ENCODE measurements at regions not wholly inside any gene's neighbourhood (a gene's known extent, or its start where the extent isn't known, plus 50 kb on each side); places are given as distances from the start of the nearest gene placed in this dataset.

- Histone ChIP-seq H3K36me3 (no peaks in the 10 kb centered on the region), H3K4me3 (no peak overlapping the region), H3K4me1 (peaks cover 23% of the 10 kb centered on the region), H3K27me3 (no peaks in the 10 kb centered on the region), H3K9me3 (no peaks in the 10 kb centered on the region), H3K27ac (no peak overlapping the region)
- DNase-seq (ENCODE audit: extremely low spot score in 2 of 2), result no peak
- intact Hi-C loops (cut with DNase I), result no loop called here
- TF ChIP-seq POLR2AphosphoS5 (IDR thresholded peaks at IDR 0.05; ENCODE audit: insufficient read depth in 1 of 2, low read depth in 1 of 2), result no peak
- TF ChIP-seq CTCF (IDR thresholded peaks at IDR 0.05), result no peak
- no peak for TF ChIP-seq POLR2A (IDR thresholded peaks at IDR 0.05)
Observed at GRCh38 chr17:77890771-77891170, 67.7 kb upstream of the TNRC6C start.

- H3K27ac ChIP-seq, result no peak overlapping the region
- no peak for DNase-seq (ENCODE audit: extremely low spot score in 2 of 2)
- intact Hi-C loops (cut with DNase I), result no loop called here
- TF ChIP-seq POLR2AphosphoS5 (IDR thresholded peaks at IDR 0.05; ENCODE audit: insufficient read depth in 1 of 2, low read depth in 1 of 2), result no peak
- TF ChIP-seq CTCF (IDR thresholded peaks at IDR 0.05), result no peak
- TF ChIP-seq POLR2A (IDR thresholded peaks at IDR 0.05), result no peak
- H3K36me3 ChIP-seq, result no peaks in the 10 kb centered on the region
- H3K4me1 ChIP-seq, result peaks cover 16% of the 10 kb centered on the region
- no peak overlapping the region for H3K4me3 ChIP-seq
- H3K9me3 ChIP-seq, result no peaks in the 10 kb centered on the region
- no peaks in the 10 kb centered on the region for H3K27me3 ChIP-seq
Observed at GRCh38 chr17:77891602-77892001, 66.9 kb upstream of the TNRC6C start.

- DNase-seq (ENCODE audit: extremely low spot score in 2 of 2), result no peak
- H3K4me3 ChIP-seq, result no peak overlapping the region
- H3K27me3 ChIP-seq, result no peaks in the 10 kb centered on the region
- no peaks in the 10 kb centered on the region for H3K9me3 ChIP-seq
- TF ChIP-seq CTCF (IDR thresholded peaks at IDR 0.05), result no peak
- no peak for TF ChIP-seq POLR2AphosphoS5 (IDR thresholded peaks at IDR 0.05; ENCODE audit: insufficient read depth in 1 of 2, low read depth in 1 of 2)
- TF ChIP-seq POLR2A (IDR thresholded peaks at IDR 0.05), result no peak
- no peak overlapping the region for H3K27ac ChIP-seq
- intact Hi-C loops (cut with DNase I), result no loop called here
- H3K36me3 ChIP-seq, result no peaks in the 10 kb centered on the region
- H3K4me1 ChIP-seq, result peaks cover 13% of the 10 kb centered on the region
Observed at GRCh38 chr17:77892031-77892430, 66.5 kb upstream of the TNRC6C start.

GRCh38 chr17:77892469-77893143 lies 65.9 kb upstream of the TNRC6C start:
- H3K36me3 ChIP-seq, result no peaks in the 10 kb centered on the region
- no peak for DNase-seq (ENCODE audit: extremely low spot score in 2 of 2)
- TF ChIP-seq POLR2AphosphoS5 (IDR thresholded peaks at IDR 0.05; ENCODE audit: insufficient read depth in 1 of 2, low read depth in 1 of 2) (no peak), CTCF (IDR thresholded peaks at IDR 0.05) (no peak), POLR2A (IDR thresholded peaks at IDR 0.05) (no peak)
- no peak overlapping the region for H3K27ac ChIP-seq
- peaks cover 8% of the 10 kb centered on the region for H3K4me1 ChIP-seq
- no peaks in the 10 kb centered on the region for H3K27me3 ChIP-seq
- intact Hi-C loops (cut with DNase I), result no loop called here
- no peaks in the 10 kb centered on the region for H3K9me3 ChIP-seq
- H3K4me3 ChIP-seq, result no peak overlapping the region

- TF ChIP-seq POLR2A (IDR thresholded peaks at IDR 0.05) (no peak), CTCF (IDR thresholded peaks at IDR 0.05) (no peak), POLR2AphosphoS5 (IDR thresholded peaks at IDR 0.05; ENCODE audit: insufficient read depth in 1 of 2, low read depth in 1 of 2) (no peak)
- Histone ChIP-seq H3K27me3 (no peaks in the 10 kb centered on the region), H3K36me3 (no peaks in the 10 kb centered on the region), H3K4me1 (no peaks in the 10 kb centered on the region), H3K27ac (no peak overlapping the region), H3K9me3 (no peaks in the 10 kb centered on the region), H3K4me3 (no peak overlapping the region)
- DNase-seq (ENCODE audit: extremely low spot score in 2 of 2), result no peak
- intact Hi-C loops (cut with DNase I), result no loop called here
Observed at GRCh38 chr17:77893144-77894044, 65.1 kb upstream of the TNRC6C start.

All from vagina (tissue), 2 donors.